ENCODE measurements at regions not wholly inside any gene's neighbourhood (a gene's known extent, or its start where the extent isn't known, plus 50 kb on each side); places are given as distances from the start of the nearest gene placed in this dataset.

- no peak for TF ChIP-seq CTCF (conservative IDR thresholded peaks at IDR 0.05; ENCODE audit: low read length)
- no peak for TF ChIP-seq EZH2phosphoT487 (IDR thresholded peaks at IDR 0.05; ENCODE audit: borderline replicate concordance)
Measured at GRCh38 chr22:49006207-49007012, 821.3 kb downstream of the BRD1 start.
